ENCODE measurements at regions not wholly inside any gene's neighbourhood (a gene's known extent, or its start where the extent isn't known, plus 50 kb on each side); places are given as distances from the start of the nearest gene placed in this dataset.

DNA sequence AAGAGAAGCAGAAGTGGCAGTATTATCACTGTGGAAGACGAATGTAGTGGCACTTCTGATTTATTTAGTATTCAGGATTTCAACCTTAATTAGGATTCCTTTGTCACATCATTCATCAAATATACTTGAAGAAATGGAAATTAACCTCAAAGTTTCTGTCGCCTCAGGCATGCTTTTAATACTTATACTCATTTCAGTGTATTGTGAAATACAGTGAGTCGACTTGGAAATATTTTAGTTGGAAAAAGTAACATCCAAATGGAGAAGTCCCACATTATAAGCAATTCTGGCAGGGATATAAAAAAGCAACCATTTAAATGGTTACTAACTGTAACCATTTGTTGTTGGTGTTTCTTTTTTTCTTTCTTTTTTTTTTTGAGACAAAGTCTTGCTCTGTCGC is 648.8 kb downstream of the ARL4A start:
- Histone ChIP-seq H3K27ac (replicated peaks) (no peak overlapping the region), H3K4me3 (replicated peaks; ENCODE audit: insufficient read depth, low read length) (no peak overlapping the region), H3K27me3 (ENCODE audit: insufficient read depth, poor library complexity, severe bottlenecking) (no peaks in the 10 kb centered on the region)
- TF ChIP-seq, protein P1, sequence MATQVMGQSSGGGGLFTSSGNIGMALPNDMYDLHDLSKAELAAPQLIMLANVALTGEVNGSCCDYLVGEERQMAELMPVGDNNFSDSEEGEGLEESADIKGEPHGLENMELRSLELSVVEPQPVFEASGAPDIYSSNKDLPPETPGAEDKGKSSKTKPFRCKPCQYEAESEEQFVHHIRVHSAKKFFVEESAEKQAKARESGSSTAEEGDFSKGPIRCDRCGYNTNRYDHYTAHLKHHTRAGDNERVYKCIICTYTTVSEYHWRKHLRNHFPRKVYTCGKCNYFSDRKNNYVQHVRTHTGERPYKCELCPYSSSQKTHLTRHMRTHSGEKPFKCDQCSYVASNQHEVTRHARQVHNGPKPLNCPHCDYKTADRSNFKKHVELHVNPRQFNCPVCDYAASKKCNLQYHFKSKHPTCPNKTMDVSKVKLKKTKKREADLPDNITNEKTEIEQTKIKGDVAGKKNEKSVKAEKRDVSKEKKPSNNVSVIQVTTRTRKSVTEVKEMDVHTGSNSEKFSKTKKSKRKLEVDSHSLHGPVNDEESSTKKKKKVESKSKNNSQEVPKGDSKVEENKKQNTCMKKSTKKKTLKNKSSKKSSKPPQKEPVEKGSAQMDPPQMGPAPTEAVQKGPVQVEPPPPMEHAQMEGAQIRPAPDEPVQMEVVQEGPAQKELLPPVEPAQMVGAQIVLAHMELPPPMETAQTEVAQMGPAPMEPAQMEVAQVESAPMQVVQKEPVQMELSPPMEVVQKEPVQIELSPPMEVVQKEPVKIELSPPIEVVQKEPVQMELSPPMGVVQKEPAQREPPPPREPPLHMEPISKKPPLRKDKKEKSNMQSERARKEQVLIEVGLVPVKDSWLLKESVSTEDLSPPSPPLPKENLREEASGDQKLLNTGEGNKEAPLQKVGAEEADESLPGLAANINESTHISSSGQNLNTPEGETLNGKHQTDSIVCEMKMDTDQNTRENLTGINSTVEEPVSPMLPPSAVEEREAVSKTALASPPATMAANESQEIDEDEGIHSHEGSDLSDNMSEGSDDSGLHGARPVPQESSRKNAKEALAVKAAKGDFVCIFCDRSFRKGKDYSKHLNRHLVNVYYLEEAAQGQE (IDR thresholded peaks at IDR 0.05; ENCODE audit: insufficient replicate concordance, low read depth): no peak
- TF ChIP-seq, protein P2, sequence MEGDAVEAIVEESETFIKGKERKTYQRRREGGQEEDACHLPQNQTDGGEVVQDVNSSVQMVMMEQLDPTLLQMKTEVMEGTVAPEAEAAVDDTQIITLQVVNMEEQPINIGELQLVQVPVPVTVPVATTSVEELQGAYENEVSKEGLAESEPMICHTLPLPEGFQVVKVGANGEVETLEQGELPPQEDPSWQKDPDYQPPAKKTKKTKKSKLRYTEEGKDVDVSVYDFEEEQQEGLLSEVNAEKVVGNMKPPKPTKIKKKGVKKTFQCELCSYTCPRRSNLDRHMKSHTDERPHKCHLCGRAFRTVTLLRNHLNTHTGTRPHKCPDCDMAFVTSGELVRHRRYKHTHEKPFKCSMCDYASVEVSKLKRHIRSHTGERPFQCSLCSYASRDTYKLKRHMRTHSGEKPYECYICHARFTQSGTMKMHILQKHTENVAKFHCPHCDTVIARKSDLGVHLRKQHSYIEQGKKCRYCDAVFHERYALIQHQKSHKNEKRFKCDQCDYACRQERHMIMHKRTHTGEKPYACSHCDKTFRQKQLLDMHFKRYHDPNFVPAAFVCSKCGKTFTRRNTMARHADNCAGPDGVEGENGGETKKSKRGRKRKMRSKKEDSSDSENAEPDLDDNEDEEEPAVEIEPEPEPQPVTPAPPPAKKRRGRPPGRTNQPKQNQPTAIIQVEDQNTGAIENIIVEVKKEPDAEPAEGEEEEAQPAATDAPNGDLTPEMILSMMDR (IDR thresholded peaks at IDR 0.05; ENCODE audit: insufficient read depth, low read length): no peak
- TF ChIP-seq GABPA (IDR thresholded peaks at IDR 0.05; ENCODE audit: low read depth) (no peak), POLR2AphosphoS5 (IDR thresholded peaks at IDR 0.05; ENCODE audit: low read depth) (no peak), SPI1 (IDR thresholded peaks at IDR 0.05; ENCODE audit: borderline replicate concordance, low read depth) (no peak)
- DNase-seq (ENCODE audit: low read depth in 1 of 2, low spot score in 1 of 2): no peak

DNA sequence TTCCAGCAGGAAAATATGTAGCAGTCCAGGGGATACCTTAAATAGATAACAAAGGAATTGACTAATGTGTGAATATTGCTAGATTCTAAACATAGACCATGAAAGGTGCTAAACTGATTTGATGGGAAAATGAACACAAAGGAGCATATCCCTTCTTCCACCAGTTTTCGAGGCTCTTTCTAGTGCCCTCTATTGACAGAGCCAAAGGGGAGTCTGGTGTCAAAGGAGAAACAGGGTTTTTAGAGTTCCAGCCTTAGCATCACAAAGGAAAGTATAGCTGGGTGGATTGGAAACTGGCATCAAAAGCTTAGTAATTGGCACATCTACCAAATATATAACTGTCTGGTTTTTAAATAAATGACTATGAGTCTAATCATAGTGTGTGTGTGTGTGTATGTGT is 636.8 kb downstream of the ETV1 start:
- no peaks in the 10 kb centered on the region for H3K27me3 ChIP-seq (ENCODE audit: insufficient read depth, poor library complexity, severe bottlenecking)
- no peak overlapping the region for H3K4me3 ChIP-seq (replicated peaks; ENCODE audit: insufficient read depth, low read length)
- no peak for DNase-seq (ENCODE audit: low read depth in 1 of 2, low spot score in 1 of 2)
- H3K27ac ChIP-seq (replicated peaks): no peak overlapping the region
- no peak for TF ChIP-seq GABPA (IDR thresholded peaks at IDR 0.05; ENCODE audit: low read depth)
- TF ChIP-seq, protein P1 (IDR thresholded peaks at IDR 0.05; ENCODE audit: insufficient replicate concordance, low read depth): no peak
- TF ChIP-seq, protein P2 (IDR thresholded peaks at IDR 0.05; ENCODE audit: insufficient read depth, low read length): no peak
- no peak for TF ChIP-seq SPI1 (IDR thresholded peaks at IDR 0.05; ENCODE audit: borderline replicate concordance, low read depth)
- TF ChIP-seq POLR2AphosphoS5 (IDR thresholded peaks at IDR 0.05; ENCODE audit: low read depth): no peak

DNA sequence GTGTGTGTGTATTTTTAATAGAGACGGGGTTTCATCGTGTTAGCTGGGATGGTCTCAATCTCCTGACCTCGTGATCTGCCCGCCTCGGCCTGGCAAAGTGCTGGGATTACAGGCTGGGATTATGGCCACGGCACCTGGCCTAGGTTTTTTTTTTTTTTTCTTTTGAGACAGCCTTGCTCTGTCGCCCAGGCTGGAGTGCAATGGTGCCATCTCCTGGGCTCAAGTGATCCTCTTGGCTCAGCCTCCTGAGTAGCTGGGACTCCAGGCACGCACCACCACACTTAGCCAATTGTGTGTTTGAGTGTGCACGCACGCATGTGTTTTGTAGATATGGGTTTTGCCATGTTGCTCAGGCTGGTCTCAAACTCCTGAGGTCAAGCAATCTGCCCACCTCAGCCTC is 629.8 kb downstream of the ETV1 start:
- TF ChIP-seq, protein P1 (IDR thresholded peaks at IDR 0.05; ENCODE audit: insufficient replicate concordance, low read depth): no peak
- TF ChIP-seq SPI1 (IDR thresholded peaks at IDR 0.05; ENCODE audit: borderline replicate concordance, low read depth): no peak
- TF ChIP-seq GABPA (IDR thresholded peaks at IDR 0.05; ENCODE audit: low read depth): no peak
- TF ChIP-seq, protein P2 (IDR thresholded peaks at IDR 0.05; ENCODE audit: insufficient read depth, low read length): no peak
- no peak for TF ChIP-seq POLR2AphosphoS5 (IDR thresholded peaks at IDR 0.05; ENCODE audit: low read depth)
- Histone ChIP-seq H3K27ac (replicated peaks) (no peak overlapping the region), H3K27me3 (ENCODE audit: insufficient read depth, poor library complexity, severe bottlenecking) (no peaks in the 10 kb centered on the region), H3K4me3 (replicated peaks; ENCODE audit: insufficient read depth, low read length) (no peak overlapping the region)
- DNase-seq (ENCODE audit: low read depth in 1 of 2, low spot score in 1 of 2): no peak
